HL-60/S4 treated with phorbol 12-myristate 13-acetate at 8.2 ng/mL for 4 days and 3 days (cell line): ENCODE measurements at regions not wholly inside any gene's neighbourhood (a gene's known extent, or its start where the extent isn't known, plus 50 kb on each side); places are given as distances from the start of the nearest gene placed in this dataset.

Source experiments
- in situ Hi-C: fragments of 300-500 bp; cut with MboI; formaldehyde crosslinking; loops from 2 replicates; pipeline ENCODE4 v1.15.0; 2022; ENCODE audit warnings: low sequenced_read_pairs

- in situ Hi-C loops: no loop called here
These were observed 829.7 kb upstream of the FAT3 start for GRCh38 chr11:91394727-91395414.

- in situ Hi-C loops: no loop called here
These were observed 830.4 kb upstream of the FAT3 start for GRCh38 chr11:91394073-91394726.

GRCh38 chr11:91382946-91383345 is 841.7 kb upstream of the FAT3 start:
- in situ Hi-C loops: no loop called here

- in situ Hi-C loops: no loop called here
These were observed 849.8 kb upstream of the FAT3 start for GRCh38 chr11:91374794-91375193.

- in situ Hi-C loops: no loop called here
These were observed 851.1 kb upstream of the FAT3 start for GRCh38 chr11:91373497-91373896.

GRCh38 chr11:91366816-91367215 is 857.8 kb upstream of the FAT3 start:
- in situ Hi-C loops: no loop called here

GRCh38 chr11:91365986-91366585 is 858.5 kb upstream of the FAT3 start:
- in situ Hi-C loops: no loop called here

- in situ Hi-C loops: no loop called here
These were observed 873.7 kb upstream of the FAT3 start for GRCh38 chr11:91350931-91351330.

- in situ Hi-C loops: no loop called here
These were observed 897.9 kb upstream of the FAT3 start for GRCh38 chr11:91326751-91327150.

- in situ Hi-C loops: no loop called here
These were observed 898.3 kb upstream of the FAT3 start for GRCh38 chr11:91326280-91326679.

GRCh38 chr11:91314521-91314920 is 910.1 kb upstream of the FAT3 start:
- in situ Hi-C loops: no loop called here

GRCh38 chr11:91312541-91312940 is 912.1 kb upstream of the FAT3 start:
- in situ Hi-C loops: no loop called here

- in situ Hi-C loops: no loop called here
These were observed 914.5 kb upstream of the FAT3 start for GRCh38 chr11:91310085-91310484.

GRCh38 chr11:91308069-91308468 is 916.5 kb upstream of the FAT3 start:
- in situ Hi-C loops: no loop called here

- in situ Hi-C loops: no loop called here
These were observed 919.2 kb upstream of the FAT3 start for GRCh38 chr11:91305402-91305801.

GRCh38 chr11:91303749-91304148 is 920.9 kb upstream of the FAT3 start:
- in situ Hi-C loops: no loop called here

GRCh38 chr11:91299980-91300379 is 924.6 kb upstream of the FAT3 start:
- in situ Hi-C loops: no loop called here

- in situ Hi-C loops: no loop called here
These were observed 928.0 kb upstream of the FAT3 start for GRCh38 chr11:91296629-91297028.

GRCh38 chr11:91295591-91295990 is 929.0 kb upstream of the FAT3 start:
- in situ Hi-C loops: no loop called here

GRCh38 chr11:91293119-91293518 is 931.5 kb upstream of the FAT3 start:
- in situ Hi-C loops: no loop called here

GRCh38 chr11:91272089-91272488 is 952.5 kb upstream of the FAT3 start:
- in situ Hi-C loops: no loop called here
